Activated CD4-positive, alpha-beta T cell treated with anti-CD3 and anti-CD28 coated beads for 24 hours (primary cell): ENCODE measurements at regions not wholly inside any gene's neighbourhood (a gene's known extent, or its start where the extent isn't known, plus 50 kb on each side); places are given as distances from the start of the nearest gene placed in this dataset.
"Not testable (repeated sequence)": the region's sequence is repeated elsewhere in the genome, so short reads cannot be mapped to it uniquely, and the experiment has no call there.

Experiments
- DNase-seq, 2 donors: peaks; one replicate each; pipeline ENCODE4 v3.0.0-alpha.2; 2020; ENCODE audit warnings: low read depth in 2 of 2

DNA sequence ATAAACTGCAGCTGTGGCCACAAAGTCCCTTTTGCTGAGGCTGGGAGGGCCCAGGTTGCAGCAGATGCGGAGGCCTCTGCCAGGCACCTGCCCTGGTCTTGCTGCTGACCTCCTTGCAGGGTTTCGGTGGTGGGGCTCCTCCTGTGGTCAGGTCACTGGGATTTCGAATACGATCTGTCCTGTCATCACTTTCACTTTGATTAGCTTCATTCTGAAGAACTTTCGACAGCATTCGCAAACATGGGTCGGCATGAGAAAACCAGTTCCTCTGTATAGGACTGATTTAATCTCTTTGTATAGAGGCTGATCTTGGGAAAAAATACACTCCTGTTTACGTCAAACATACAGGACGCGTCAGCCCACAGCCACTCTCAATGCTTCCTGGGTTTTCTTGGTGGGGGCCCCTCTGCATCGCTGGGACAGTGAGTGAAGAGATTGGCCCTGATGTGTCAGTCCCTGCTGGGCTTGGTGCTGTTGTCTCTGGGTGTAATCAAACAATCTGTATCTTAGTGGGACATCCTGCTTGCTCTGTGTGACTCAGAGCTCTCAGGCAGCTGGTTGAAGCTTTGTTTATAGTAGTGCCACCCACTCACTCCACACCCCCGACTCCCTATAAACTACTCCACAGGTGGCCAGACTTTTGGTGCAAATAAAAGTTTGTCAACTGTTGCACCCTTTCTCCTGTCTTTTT is 209.4 kb upstream of the CXCR4 start:
- peak; percentile 47 to 61 for DNase-seq

DNA sequence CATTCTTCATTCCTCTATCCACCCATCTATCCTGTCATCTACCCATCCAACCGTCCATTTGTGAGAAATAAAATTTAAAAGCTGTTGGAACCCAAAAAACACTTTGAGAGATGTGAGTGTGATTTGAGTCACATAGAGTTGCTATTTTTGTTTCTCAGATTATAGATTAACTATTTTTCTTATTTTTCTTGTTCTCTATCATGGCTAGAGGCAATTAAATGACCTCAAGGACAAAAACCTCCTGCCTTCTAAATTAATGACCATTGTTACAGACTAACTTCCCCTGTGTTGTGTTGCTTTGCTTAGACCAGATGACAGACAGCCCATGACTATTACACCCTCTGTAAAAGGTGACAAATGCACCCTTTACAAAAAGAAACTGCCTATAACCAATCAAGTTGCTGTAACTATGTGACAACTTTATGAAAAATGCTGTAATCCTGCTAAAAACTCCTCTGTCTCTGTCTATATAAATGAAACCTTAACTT is 207.9 kb upstream of the CXCR4 start:
- no peak for DNase-seq

DNA sequence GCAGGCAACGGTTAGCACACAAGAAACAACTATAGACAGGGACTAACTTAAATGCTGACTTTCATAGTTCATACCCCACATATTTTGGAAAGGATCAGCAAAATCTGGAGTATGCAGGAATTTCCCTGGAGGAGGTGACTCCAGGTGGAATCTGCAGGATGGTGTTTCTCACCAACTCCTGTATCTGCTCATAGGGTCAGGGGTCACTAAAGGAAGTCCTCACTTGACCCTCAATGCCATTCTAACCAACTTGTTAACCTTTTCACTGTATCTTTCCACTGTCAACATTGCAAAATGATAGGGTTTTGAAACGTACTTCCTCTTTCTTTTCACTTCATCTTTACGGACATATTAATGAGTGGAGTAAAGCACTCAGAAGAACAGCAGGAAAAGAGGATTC is 207.0 kb upstream of the CXCR4 start:
- no peak for DNase-seq

DNA sequence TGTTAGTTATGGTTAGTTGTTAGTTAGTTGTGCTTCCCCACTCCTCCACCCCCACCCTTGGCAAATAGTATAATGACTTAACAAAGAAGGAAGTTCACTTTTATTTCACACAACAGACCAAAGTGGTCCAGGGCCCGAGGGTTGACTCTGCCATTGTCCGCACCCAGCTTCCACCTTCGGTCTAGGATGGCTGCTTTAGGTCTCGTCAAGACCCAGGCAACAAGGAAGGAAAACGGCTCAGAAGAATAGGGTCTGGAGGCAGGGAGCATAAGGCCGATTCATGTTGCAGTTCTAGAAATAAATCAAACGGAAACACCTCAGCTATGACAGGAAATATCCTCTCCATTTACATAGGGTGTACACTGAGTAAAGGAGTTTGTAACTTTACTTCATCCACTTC is 206.0 kb upstream of the CXCR4 start:
- DNase-seq, result no peak

DNA sequence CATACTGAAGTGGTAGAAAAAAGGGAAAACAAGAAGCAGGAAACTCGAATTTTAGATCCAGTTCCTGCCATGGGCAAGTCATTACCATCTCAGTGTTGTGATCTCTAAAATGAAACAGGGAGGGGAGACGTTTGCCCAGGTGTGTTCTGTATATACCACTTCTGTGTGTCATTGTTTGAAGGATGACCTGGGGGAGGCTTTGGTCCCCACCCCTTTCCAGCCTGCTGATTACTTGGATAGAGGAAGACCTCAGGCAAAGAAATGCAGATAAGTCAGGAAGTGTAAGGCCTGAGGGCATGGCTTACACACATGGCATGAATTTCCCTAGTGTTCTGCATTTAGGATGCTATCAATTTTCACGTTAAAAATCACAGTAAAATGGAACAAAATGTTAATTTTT is 205.2 kb upstream of the CXCR4 start:
- no peak for DNase-seq

DNA sequence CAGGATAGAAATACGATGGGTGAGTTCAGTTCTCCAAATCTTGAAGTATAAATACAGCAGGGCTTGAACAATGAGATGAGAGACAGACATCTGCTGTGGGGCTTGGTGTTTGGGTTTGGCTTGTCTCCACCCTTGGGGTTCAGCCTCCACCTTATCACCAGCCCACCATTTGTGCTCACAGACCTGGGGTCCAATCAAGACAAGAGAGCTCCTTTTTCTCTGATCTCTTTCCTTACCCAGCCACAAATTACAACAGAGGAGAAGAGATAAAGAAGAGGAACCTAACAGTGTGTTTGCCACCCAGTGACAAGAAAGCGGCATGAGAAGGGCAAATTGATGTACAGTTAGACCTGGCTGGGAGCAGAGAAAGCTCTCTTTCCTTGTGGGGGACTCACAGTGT is 204.5 kb upstream of the CXCR4 start:
- no peak for DNase-seq

DNA sequence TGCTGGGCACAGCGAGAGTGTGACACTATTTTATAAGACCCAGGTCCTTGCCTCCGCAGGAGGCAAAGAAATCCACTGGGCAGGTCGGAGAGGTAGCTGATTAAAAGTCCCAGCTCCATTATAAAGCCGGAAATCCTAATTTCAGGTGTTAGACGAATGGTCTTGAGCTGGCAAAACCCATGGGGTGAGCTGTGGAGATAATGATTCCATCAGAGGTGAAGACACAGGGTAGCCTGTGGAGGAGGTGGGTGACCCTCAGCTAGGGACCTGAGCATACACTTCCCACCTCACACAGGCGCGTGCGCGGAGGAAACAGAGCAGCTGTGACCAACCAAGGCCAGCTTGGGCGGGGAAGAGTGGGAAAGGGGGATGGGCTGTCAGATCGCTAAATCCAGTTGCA is 201.7 kb upstream of the CXCR4 start:
- DNase-seq, result no peak

DNA sequence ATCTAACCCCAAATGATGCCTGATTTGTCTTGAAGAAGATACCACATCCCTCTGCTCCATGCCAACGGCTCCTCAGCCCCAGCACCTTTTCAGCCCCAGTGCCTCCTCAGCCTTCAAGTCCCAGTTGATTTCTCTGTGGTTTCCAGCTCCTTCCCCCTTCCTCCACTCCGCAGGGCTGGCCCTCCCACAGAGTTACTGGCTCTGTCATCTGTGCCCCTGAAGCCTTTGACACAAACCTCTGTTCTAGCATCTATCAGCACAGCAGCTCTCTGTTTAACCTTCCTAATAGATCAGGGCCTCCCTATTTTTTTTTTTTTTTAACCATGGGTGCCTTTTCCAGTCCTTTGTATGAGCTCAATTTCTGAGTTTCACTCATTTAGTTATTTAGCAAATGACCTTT is 201.3 kb upstream of the CXCR4 start:
- no peak for DNase-seq

DNA sequence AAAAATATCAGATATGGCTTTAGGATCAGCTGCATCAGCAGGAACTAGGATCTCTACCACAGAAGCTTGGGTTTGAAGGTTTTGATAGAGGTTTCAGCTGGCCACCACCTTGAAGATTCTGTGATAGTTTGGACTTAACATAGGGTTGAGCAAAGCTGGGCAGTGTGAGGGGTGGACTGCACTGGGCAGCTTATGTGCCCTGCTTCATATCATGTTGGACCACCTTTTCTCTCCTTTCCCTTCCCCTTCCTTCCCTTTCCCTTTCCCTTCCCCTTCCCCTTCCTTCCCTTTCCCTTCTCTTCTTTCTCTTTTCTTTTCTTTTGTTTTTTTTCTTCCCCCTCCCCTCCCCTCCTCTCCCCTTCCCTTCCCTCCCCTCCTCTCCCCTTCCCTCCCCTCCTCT is 196.3 kb upstream of the CXCR4 start:
- DNase-seq, result no peak

DNA sequence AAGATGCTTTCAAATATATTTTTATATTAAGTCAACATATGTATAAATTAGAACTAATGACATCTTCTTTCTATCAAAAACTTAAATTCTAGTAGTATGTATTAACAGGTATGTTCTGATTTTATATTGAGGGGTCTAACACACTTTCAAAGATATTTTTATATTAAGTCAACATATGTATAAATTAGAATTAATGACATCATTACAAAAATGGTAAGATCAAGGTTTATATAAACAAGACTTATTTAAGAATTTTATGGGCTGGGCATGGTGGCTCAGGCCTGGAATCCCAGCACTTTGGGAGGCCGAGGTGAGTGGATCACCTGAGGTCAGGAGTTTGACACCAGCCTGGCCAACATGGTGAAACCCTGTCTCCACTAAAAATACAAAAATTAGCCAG is 194.6 kb upstream of the CXCR4 start:
- not testable (repeated sequence) for DNase-seq

DNA sequence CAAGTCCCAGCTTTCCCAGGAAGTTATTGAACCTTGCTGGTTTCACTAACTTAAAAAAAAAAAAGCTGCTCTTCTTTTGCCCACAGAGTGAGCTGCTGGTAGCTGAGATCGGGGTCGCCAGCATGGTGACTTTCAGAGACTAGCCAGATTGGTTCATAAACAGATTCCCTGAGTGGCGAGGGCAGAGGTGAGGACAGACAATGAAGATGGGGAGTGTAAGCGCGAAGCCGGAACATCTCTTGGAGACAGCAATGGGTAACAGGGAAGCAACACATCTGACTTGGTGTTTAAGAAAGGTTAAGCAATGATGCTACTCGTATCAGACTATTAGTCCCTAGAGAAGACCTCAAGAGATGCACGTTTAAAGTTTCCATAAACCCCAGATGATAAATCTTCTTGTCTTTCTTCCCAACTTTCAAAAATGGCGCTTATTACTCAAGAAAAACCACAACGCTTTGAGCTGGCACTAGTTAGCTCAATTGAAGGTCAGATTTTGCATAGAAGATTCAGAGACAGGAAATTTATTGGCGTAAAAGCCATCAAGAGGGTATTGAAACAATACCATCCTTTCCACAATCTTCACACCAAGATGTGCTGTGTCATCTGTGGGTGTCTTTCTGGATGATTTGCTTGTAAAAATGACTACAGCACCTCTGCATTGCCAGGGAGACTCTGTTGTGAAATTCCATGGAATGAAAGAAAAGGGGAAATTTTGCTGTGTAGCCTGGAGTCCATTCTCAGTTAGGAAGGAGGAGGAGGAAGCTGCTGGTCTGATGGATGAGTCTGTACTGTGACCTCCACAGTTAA is 193.1 kb upstream of the CXCR4 start:
- DNase-seq, result no peak

DNA sequence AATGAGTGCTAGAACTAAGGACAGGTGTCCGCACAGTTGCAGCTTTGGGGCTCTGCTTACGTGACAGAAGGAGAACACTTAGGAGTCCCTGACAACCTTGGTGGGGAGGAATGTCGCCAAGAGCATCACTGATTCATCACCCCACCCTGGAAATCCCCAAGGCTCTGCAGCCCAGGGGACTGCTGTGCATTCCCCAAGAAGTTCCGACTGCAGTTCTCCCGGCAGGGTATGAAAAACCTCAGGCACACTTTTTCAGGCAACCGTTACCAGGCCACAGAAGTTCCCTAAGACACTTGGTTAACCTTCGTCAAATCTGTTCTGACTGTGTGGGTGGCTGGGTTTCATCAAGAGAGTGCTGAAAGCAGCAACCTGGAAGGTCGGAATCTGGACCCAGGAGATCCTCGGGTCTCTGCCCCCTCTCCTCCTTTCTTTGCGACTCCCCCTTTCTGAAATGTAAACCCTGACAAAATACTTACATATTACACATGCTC is 192.1 kb upstream of the CXCR4 start:
- peak in 1 of 2 donors; percentile 18 for DNase-seq

DNA sequence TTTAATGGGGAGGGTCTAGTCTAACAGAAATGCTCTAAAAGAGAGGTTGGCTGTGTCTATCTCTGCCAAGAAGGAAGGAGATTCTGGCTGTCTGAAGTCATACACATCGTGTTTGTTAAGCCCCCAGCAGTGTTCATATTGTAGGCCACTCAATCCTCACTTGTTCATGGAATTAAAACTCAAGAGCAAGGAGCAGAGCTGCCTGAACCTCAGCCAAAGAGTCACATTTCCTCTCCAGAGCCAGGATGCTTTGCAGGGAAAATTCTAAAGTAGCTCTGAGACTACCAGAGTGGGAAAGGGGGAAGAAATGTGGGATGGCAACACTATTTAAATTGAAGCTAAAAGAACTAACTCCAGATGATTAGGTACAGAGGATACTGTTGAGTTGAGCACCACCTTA is 190.7 kb upstream of the CXCR4 start:
- no peak for DNase-seq

DNA sequence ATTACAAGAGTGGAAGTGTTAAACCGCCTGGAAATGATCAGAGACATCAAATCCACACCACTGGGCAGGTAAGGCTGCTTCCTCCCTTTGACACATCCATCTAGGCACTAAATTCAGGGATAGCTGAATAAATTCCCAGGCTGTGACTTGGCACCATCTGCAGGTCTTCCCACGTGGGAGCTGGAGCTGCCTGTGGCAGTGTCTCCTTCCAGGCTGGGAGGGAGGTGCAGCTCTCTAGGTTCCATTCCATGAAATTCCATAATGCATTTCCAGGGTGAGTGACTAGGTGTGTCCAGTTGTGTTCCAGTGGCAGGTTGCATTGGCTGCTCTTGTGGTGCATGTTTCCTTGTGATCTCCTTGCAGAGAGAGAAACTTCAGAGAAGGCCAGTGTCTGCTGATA is 188.9 kb upstream of the CXCR4 start:
- DNase-seq, result no peak

DNA sequence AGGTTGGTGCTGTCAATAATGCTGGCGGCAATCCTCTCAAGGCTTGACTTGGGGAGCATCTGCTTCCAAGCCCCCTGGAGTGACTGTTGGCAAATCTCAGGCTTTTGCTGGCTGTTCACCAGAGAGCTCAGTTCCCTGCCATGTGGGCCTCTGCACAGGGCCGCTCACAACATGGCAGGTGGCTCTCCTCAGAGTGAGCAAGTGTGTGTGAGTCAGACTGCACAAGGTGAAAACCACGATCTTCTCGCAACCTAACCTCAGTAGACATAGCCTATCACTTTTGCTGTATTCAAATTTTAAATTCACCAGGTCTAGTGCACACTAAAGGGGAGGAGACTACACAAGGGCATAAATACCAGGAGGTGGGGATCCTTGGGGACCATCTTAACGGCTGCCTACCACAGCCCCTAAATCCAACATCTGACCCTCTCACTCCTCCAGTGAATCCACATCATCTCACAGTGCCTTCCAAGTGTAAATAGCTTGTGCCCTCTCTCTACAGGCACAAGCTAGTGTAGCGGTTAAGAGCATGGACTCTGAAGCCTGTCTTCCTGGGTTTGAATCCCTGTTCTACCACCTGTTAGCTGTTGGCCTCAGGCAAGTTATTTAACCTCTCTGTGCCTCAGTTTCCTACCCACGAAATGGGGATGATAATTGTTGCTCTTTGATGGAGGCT is 187.7 kb upstream of the CXCR4 start:
- peak; percentile 28 to 43 for DNase-seq

DNA sequence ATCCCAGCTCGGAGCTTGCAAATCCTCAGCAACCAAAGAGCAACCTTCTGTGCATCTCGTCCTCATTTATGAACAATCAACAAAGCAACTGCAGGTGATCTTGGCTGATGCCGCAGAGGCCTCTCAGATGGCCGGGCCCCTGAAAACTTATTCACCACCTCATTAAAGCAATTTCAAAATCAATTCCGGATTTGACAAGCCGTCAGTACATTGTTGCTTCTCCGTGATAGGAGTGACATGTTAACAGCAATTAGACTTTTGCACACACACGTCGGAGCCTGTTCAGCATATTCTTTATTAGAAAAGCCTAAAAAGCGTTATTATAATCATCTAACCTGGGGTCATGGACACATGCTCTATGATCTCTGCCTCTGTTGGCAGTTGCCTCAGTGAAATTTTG is 183.1 kb upstream of the CXCR4 start:
- no peak for DNase-seq

DNA sequence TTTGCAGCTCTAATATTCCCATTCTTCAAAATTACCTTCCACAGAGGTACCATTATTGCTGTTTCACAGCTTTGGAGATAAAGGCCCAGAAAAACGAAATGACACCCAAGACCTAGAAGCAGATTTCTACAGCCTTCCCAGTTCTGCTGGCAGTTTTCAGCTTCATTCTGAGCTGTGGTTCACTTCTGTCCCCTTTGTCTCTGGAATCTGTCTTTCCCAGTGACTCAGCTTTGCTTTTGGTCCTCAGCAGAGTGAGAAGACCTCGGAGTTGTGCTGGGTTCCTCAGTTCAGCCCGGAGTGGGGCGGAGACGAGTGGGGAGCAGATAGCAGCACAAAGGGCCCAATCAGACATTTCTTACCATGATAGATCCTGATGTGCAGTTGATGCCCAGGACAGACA is 180.7 kb upstream of the CXCR4 start:
- no peak for DNase-seq

DNA sequence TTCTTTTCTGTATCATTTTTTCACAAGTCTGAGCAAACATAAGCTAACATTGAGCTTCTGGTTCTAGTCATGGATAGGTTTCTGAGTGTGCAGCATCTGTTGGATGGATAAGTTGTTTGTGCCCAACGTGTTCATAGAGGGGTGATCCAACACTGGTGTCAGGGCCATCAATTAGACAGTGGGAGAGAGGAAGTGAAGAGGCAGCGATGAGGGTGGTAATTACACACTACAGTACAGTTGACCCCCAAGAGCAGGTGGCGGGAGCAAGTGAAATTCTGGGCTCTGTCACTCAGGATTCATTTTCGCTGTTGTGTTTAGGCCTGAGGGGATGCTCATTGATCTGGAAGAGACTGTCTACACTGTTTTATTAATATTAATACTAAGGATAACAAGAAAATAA is 180.0 kb upstream of the CXCR4 start:
- DNase-seq, result no peak

DNA sequence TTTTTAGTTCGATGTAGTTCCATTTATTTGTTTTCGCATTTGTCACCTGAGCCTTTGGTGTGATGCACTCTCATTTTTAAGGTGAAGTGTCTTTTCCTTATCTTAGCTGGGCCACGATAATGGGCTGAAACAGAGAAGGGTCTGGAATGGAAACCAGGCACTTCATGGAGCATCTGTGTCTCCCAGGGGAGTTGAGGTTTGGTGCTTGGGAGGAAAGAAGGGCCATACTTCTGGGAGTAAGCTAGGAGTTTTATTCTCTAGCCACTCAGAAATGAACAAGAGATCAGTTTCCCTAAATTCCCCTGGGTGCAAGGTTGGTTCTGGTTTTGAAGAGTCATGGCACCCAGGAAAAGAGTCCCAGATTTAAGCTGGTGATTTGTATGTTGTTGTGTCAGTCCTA is 179.4 kb upstream of the CXCR4 start:
- no peak for DNase-seq

DNA sequence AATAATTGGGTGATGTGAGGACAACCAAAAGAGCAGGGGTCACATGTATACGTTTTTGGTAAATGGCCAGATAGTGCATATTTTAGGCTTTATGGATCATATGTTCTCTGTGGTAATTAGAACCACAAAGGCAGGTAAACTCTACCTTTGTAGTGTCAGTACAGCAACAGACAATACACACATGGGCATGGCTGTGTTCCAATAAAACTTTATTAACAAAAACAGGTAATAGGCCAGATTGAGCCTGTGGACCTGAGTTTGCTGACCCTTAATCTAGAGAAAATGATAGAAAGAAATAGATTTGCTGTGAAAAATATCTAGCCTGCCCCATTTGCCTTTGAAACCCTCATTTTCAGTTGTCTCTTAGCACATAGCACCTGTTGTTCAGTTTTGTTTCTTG is 177.2 kb upstream of the CXCR4 start:
- DNase-seq, result no peak

DNA sequence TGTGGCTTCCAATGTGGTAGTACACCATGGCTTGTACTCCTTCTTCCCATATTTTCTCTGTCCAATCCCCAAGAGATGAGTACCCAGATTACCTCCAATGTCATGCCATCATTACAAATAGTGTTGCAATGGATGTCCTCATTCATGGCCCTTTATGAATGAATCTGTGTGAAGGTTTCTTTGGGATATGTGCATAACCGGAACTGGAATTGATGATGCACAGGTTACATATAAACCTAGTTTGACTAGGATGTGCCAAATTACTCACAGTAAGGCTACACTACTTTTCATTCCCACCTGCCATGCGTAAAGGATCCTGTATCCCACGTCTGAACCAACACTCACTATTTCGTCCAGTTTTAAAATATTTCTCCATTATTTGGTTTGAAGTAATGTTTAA is 173.9 kb upstream of the CXCR4 start:
- no peak for DNase-seq

DNA sequence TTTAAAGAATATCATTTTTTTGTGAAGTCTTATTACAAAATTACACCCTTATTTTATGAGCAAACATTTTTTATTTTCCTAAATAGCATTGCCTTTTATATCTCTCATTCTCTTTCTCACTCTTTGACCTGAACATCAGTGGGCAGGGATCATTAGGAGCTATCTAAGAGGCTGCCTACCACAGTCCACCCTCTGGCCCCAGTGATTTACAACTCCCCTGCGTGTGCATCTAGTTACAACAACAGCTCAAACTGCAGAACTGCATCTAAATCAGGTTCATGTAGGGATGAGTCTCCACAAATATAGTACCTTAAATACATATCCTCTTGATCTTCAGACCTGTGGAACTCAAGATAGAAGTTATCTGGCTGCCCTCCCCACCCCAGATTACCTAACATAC is 172.4 kb upstream of the CXCR4 start:
- no peak for DNase-seq

DNA sequence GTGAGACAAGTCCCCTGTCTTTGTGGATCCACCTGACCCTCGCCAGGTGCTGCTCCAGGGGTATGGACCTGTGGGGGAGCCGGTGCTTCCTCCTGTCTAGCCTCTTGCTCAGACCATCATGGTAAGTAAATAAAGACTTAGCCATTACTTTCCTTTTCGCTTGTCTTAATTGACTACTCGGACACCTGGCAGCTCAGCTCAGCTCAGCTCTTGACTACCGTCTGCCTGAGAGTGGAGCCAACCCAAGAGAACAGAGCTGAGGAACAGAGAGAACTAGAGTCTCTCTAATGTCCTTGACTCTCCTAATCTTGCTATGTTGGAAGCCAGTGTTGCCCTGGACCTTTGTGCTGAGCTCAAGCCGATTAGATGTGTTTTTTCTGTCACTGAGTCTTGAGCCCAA is 170.3 kb upstream of the CXCR4 start:
- DNase-seq, result no peak
